Brain microvascular endothelial cell (primary cell): ENCODE measurements at regions not wholly inside any gene's neighbourhood (a gene's known extent, or its start where the extent isn't known, plus 50 kb on each side); places are given as distances from the start of the nearest gene placed in this dataset.

Source experiments
- DNase-seq: peaks from one replicate; pipeline ENCODE4 v3.0.0-alpha.2; 2020
- H3K27ac ChIP-seq: fragments of 250-450 bp; sonication (Bioruptor Pico); 2 replicates; pipeline ENCODE4 v1.5.1; 2020; ENCODE audit warnings: mild to moderate bottlenecking, moderate library complexity
- H3K27me3 ChIP-seq: fragments of 250-450 bp; sonication (Bioruptor Pico); replicated peaks from 2 replicates; pipeline ENCODE4 v1.5.1; 2020; ENCODE audit warnings: mild to moderate bottlenecking
- H3K36me3 ChIP-seq: fragments of 250-450 bp; sonication (Bioruptor Pico); replicated peaks from 2 replicates; pipeline ENCODE4 v1.5.1; 2020; ENCODE audit warnings: mild to moderate bottlenecking
- H3K4me3 ChIP-seq: 2 replicates; pipeline ENCODE4 v1.5.1; 2011; ENCODE audit warnings: low read depth, mild to moderate bottlenecking, control low read depth, low read length, moderate library complexity
- CTCF ChIP-seq: IDR thresholded peaks from 2 replicates; pipeline ENCODE4 v1.5.1; 2011; ENCODE audit warnings: low read depth, mild to moderate bottlenecking, moderate library complexity, low read length, control low read depth, inconsistent platforms; ENCODE audit errors: missing control alignments
- in situ Hi-C: cut with HindIII; loops from 2 replicates; pipeline ENCODE4 v1.10.0; 2017; ENCODE audit warnings: low sequenced_read_pairs, low pct_ligation_motif_present

- in situ Hi-C loops = no loop called here
- TF ChIP-seq CTCF = no peak
- H3K27me3 ChIP-seq = no peaks in the 10 kb centered on the region
- H3K4me3 ChIP-seq = no peak overlapping the region
- no peak overlapping the region for H3K27ac ChIP-seq
- no peaks in the 10 kb centered on the region for H3K36me3 ChIP-seq
- no peak for DNase-seq
Measured at GRCh38 chr5:67538855-67539506, 342.4 kb upstream of the CD180 start.

GRCh38 chr5:67537439-67538148 is 341.0 kb upstream of the CD180 start:
- DNase-seq = no peak
- no peak for TF ChIP-seq CTCF
- Histone ChIP-seq H3K27me3 (no peaks in the 10 kb centered on the region), H3K36me3 (no peaks in the 10 kb centered on the region), H3K4me3 (peak overlapping the region; percentile 20), H3K27ac (no peak overlapping the region)
- in situ Hi-C loops = no loop called here

GRCh38 chr5:67536866-67537265 is 340.3 kb upstream of the CD180 start:
- in situ Hi-C loops = no loop called here
- Histone ChIP-seq H3K27ac (no peak overlapping the region), H3K4me3 (no peak overlapping the region), H3K27me3 (no peaks in the 10 kb centered on the region), H3K36me3 (no peaks in the 10 kb centered on the region)
- no peak for TF ChIP-seq CTCF
- DNase-seq = no peak

- no peak for TF ChIP-seq CTCF
- no peak for DNase-seq
- Histone ChIP-seq H3K4me3 (no peak overlapping the region), H3K36me3 (no peaks in the 10 kb centered on the region), H3K27ac (no peak overlapping the region), H3K27me3 (no peaks in the 10 kb centered on the region)
- in situ Hi-C loops = no loop called here
Measured at GRCh38 chr5:67530609-67531255, 334.1 kb upstream of the CD180 start.

- no peaks in the 10 kb centered on the region for H3K36me3 ChIP-seq
- H3K27me3 ChIP-seq = no peaks in the 10 kb centered on the region
- no peak for TF ChIP-seq CTCF
- no peak overlapping the region for H3K4me3 ChIP-seq
- in situ Hi-C loops = no loop called here
- DNase-seq = no peak
- no peak overlapping the region for H3K27ac ChIP-seq
Measured at GRCh38 chr5:67528953-67529352, 332.4 kb upstream of the CD180 start.
